GM12872 (cell line): ENCODE measurements at regions not wholly inside any gene's neighbourhood (a gene's known extent, or its start where the extent isn't known, plus 50 kb on each side); places are given as distances from the start of the nearest gene placed in this dataset.

Experiments used
- CTCF ChIP-seq: IDR thresholded peaks from 3 replicates; pipeline ENCODE4 v1.5.1; 2011; ENCODE audit warnings: low read depth, mild to moderate bottlenecking, low read length, moderate library complexity; ENCODE audit not compliant: insufficient read depth

GRCh38 chr11:45554230-45554967 lies 111.0 kb downstream of the CHST1 start:
- no peak for TF ChIP-seq CTCF

GRCh38 chr11:45553383-45553936 lies 112.0 kb downstream of the CHST1 start:
- no peak for TF ChIP-seq CTCF

GRCh38 chr11:45551191-45551713 lies 114.2 kb downstream of the CHST1 start:
- TF ChIP-seq CTCF = no peak

GRCh38 chr11:45549257-45549656 lies 116.2 kb downstream of the CHST1 start:
- TF ChIP-seq CTCF = no peak

- no peak for TF ChIP-seq CTCF
Observed at GRCh38 chr11:45546366-45546765, 119.1 kb downstream of the CHST1 start.

GRCh38 chr11:45544826-45545225 lies 120.6 kb downstream of the CHST1 start:
- no peak for TF ChIP-seq CTCF

- no peak for TF ChIP-seq CTCF
Observed at GRCh38 chr11:45543808-45544422, 121.5 kb downstream of the CHST1 start.
